Vagina (tissue), 2 donors: ENCODE measurements at regions not wholly inside any gene's neighbourhood (a gene's known extent, or its start where the extent isn't known, plus 50 kb on each side); places are given as distances from the start of the nearest gene placed in this dataset.
"Not testable (repeated sequence)": the region's sequence is repeated elsewhere in the genome, so short reads cannot be mapped to it uniquely, and the experiment has no call there.

ENCODE experiments used
- DNase-seq, 2 donors: peaks; one replicate each; pipeline ENCODE4 v3.0.0-alpha.2; 2017; ENCODE audit errors: extremely low spot score in 2 of 2
- H3K27ac ChIP-seq: fragments of 200-600 bp; sonication (generic); one replicate; pipeline ENCODE4 v1.5.1; 2019
- H3K27me3 ChIP-seq: fragments of 200-600 bp; sonication (generic); one replicate; pipeline ENCODE4 v1.5.1; 2019
- H3K36me3 ChIP-seq, 2 donors: fragments of 200-600 bp; sonication (generic); one replicate each; pipeline ENCODE4 v1.5.1; 2017 to 2019
- H3K4me1 ChIP-seq: fragments of 200-600 bp; sonication (generic); one replicate; pipeline ENCODE4 v1.5.1; 2019
- H3K4me3 ChIP-seq, 2 donors: fragments of 200-600 bp; sonication (generic); 1 replicate in 1 of 2; 2 replicates in 1 of 2; pipeline ENCODE4 v1.5.1; 2016 to 2019
- H3K9me3 ChIP-seq: fragments of 200-600 bp; sonication (generic); one replicate; pipeline ENCODE4 v1.5.1; 2019
- POLR2A ChIP-seq, 2 donors: fragments of 450-650 bp; IDR thresholded peaks; one replicate each; pipeline ENCODE4 v1.6.1; 2017; ENCODE audit warnings: antibody characterized with exemption in 2 of 2, mild to moderate bottlenecking in 2 of 2, moderate library complexity in 2 of 2
- POLR2AphosphoS5 ChIP-seq, 2 donors: sonication (generic); formaldehyde crosslinking; IDR thresholded peaks; one replicate each; pipeline ENCODE4 v1.9.0; 2017; ENCODE audit warnings: antibody characterized with exemption in 2 of 2, mild to moderate bottlenecking in 2 of 2, low read depth in 1 of 2; ENCODE audit not compliant: insufficient read depth in 1 of 2
- intact Hi-C: fragments of 100-400 bp; cut with DNase I; formaldehyde crosslinking; loops from one replicate; pipeline ENCODE4 v1.15.1; 2023
- TF ChIP-seq, protein P1 (sequence below), 3 experiments: fragments of 450-650 bp in 2 of 3; fragments of 200-600 bp in 1 of 3; sonication (generic) in 1 of 3; IDR thresholded peaks; one replicate each; pipeline ENCODE4 v1.5.1; 2017 to 2019; ENCODE audit warnings: antibody characterized with exemption in 3 of 3, mild to moderate bottlenecking in 2 of 3, moderate library complexity in 2 of 3

GRCh38 chr4:93897559-93897958 is 69.0 kb downstream of the ATOH1 start:
- no peak for TF ChIP-seq POLR2AphosphoS5 (IDR thresholded peaks at IDR 0.05; ENCODE audit: insufficient read depth in 1 of 2, low read depth in 1 of 2)
- TF ChIP-seq POLR2A (IDR thresholded peaks at IDR 0.05): no peak
- TF ChIP-seq, protein P1, sequence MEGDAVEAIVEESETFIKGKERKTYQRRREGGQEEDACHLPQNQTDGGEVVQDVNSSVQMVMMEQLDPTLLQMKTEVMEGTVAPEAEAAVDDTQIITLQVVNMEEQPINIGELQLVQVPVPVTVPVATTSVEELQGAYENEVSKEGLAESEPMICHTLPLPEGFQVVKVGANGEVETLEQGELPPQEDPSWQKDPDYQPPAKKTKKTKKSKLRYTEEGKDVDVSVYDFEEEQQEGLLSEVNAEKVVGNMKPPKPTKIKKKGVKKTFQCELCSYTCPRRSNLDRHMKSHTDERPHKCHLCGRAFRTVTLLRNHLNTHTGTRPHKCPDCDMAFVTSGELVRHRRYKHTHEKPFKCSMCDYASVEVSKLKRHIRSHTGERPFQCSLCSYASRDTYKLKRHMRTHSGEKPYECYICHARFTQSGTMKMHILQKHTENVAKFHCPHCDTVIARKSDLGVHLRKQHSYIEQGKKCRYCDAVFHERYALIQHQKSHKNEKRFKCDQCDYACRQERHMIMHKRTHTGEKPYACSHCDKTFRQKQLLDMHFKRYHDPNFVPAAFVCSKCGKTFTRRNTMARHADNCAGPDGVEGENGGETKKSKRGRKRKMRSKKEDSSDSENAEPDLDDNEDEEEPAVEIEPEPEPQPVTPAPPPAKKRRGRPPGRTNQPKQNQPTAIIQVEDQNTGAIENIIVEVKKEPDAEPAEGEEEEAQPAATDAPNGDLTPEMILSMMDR (IDR thresholded peaks at IDR 0.05): no peak
- intact Hi-C loops: no loop called here
- Histone ChIP-seq H3K36me3 (no peaks in the 10 kb centered on the region), H3K27me3 (no peaks in the 10 kb centered on the region), H3K9me3 (no peaks in the 10 kb centered on the region), H3K4me3 (no peak overlapping the region), H3K27ac (no peak overlapping the region), H3K4me1 (no peaks in the 10 kb centered on the region)
- no peak for DNase-seq

DNA sequence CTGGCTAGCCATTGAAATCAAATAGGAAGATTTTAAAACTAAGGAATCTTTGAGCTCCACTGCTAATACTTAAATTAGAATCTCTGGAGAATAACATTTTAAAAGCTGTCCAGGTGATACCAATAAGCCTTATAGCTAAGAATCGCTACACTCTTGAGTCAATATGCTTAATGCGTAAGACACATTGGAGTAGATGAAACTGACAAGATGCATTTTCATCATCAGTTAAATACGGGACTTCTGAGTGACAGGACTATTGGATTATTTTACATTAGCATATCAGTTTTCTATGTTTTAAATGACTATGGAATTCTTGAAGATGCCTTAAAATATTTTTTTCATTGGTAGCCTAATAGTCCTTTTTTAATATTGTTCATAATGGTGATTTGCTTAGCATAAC is 80.2 kb downstream of the ATOH1 start:
- TF ChIP-seq POLR2A (IDR thresholded peaks at IDR 0.05) (no peak), POLR2AphosphoS5 (IDR thresholded peaks at IDR 0.05; ENCODE audit: insufficient read depth in 1 of 2, low read depth in 1 of 2) (no peak)
- TF ChIP-seq, protein P1 (IDR thresholded peaks at IDR 0.05): no peak
- no peak for DNase-seq
- no peaks in the 10 kb centered on the region for H3K27me3 ChIP-seq
- no peak overlapping the region for H3K4me3 ChIP-seq
- H3K27ac ChIP-seq: no peak overlapping the region
- no peaks in the 10 kb centered on the region for H3K36me3 ChIP-seq
- intact Hi-C loops: no loop called here
- no peaks in the 10 kb centered on the region for H3K9me3 ChIP-seq
- no peaks in the 10 kb centered on the region for H3K4me1 ChIP-seq

- no peak for DNase-seq
- Histone ChIP-seq H3K36me3 (no peaks in the 10 kb centered on the region), H3K9me3 (no peaks in the 10 kb centered on the region), H3K4me1 (no peaks in the 10 kb centered on the region), H3K27me3 (no peaks in the 10 kb centered on the region), H3K27ac (no peak overlapping the region), H3K4me3 (no peak overlapping the region)
- TF ChIP-seq, protein P1 (IDR thresholded peaks at IDR 0.05): no peak
- TF ChIP-seq POLR2AphosphoS5 (IDR thresholded peaks at IDR 0.05; ENCODE audit: insufficient read depth in 1 of 2, low read depth in 1 of 2) (no peak), POLR2A (IDR thresholded peaks at IDR 0.05) (no peak)
- intact Hi-C loops: no loop called here
These were observed 83.1 kb downstream of the ATOH1 start for GRCh38 chr4:93911671-93912070.

GRCh38 chr4:93912146-93912545 is 83.6 kb downstream of the ATOH1 start:
- no peaks in the 10 kb centered on the region for H3K9me3 ChIP-seq
- no peak overlapping the region for H3K27ac ChIP-seq
- H3K4me3 ChIP-seq: no peak overlapping the region
- H3K36me3 ChIP-seq: no peaks in the 10 kb centered on the region
- H3K27me3 ChIP-seq: no peaks in the 10 kb centered on the region
- TF ChIP-seq POLR2A (IDR thresholded peaks at IDR 0.05): no peak
- TF ChIP-seq, protein P1 (IDR thresholded peaks at IDR 0.05): no peak
- no peak for TF ChIP-seq POLR2AphosphoS5 (IDR thresholded peaks at IDR 0.05; ENCODE audit: insufficient read depth in 1 of 2, low read depth in 1 of 2)
- DNase-seq: no peak
- H3K4me1 ChIP-seq: no peaks in the 10 kb centered on the region
- intact Hi-C loops: no loop called here

DNA sequence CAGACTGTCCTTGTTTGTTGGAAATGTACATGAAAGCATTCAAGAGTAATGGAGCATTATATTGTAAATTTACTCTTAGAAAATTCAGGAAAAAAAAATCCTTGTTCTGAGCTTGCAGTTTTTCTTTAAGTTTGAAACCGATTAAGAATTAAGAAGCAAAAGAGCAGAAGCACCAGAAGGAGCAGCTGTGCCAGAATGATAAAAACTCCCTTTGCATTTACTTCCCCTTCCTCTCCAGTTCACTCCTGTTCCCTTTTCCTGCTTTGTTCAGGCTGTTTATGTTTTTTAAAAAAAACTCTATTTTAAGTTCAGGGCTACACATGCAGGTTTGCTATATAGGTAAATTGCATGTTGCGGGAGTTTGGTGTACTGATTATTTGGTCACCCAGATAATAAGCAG is 90.3 kb downstream of the ATOH1 start:
- intact Hi-C loops: no loop called here
- H3K9me3 ChIP-seq: no peaks in the 10 kb centered on the region
- no peak for TF ChIP-seq POLR2AphosphoS5 (IDR thresholded peaks at IDR 0.05; ENCODE audit: insufficient read depth in 1 of 2, low read depth in 1 of 2)
- H3K27ac ChIP-seq: no peak overlapping the region
- H3K27me3 ChIP-seq: no peaks in the 10 kb centered on the region
- H3K36me3 ChIP-seq: no peaks in the 10 kb centered on the region
- H3K4me1 ChIP-seq: no peaks in the 10 kb centered on the region
- DNase-seq: no peak
- H3K4me3 ChIP-seq: no peak overlapping the region

DNA sequence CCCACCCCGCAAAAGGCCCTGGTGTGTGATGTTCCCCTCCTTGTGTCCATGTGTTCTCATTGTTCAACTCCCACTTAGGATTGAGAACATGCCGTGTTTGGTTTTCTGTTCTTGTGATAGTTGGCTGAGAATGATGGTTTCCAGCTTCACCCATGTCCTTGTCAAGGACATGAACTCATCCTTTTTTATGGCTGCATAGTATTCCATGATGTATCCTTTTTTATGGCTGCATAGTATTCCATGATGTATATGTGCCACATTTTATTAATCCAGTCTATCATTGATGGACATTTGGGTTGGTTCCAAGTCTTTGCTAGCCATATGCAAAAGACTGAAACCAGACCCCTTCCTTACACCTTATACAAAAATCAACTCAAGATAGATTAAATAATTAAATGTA is 95.0 kb downstream of the ATOH1 start:
- H3K27ac ChIP-seq, DNase-seq, intact Hi-C loops, H3K4me3 ChIP-seq, H3K36me3 ChIP-seq, H3K27me3 ChIP-seq, H3K4me1 ChIP-seq, H3K9me3 ChIP-seq: not testable (repeated sequence)
